Activated CD4-positive, alpha-beta memory T cell treated with anti-CD3 and anti-CD28 coated beads for 36 hours (primary cell): ENCODE measurements at regions not wholly inside any gene's neighbourhood (a gene's known extent, or its start where the extent isn't known, plus 50 kb on each side); places are given as distances from the start of the nearest gene placed in this dataset.

ENCODE experiments used
- CTCF ChIA-PET: fragments of 350-600 bp; sonication (Branson Sonifier 250); formaldehyde crosslinking; loops from one replicate; lab custom pipeline; 2021; ENCODE audit warnings: antibody characterized with exemption, inconsistent platforms; lab: Charles Lee
- POLR2A ChIA-PET: fragments of 350-600 bp; sonication (Branson Sonifier 250); formaldehyde crosslinking; loops from one replicate; lab custom pipeline; 2021; ENCODE audit warnings: antibody characterized with exemption; lab: Charles Lee
- DNase-seq: peaks from one replicate; pipeline ENCODE4 v3.0.0-alpha.2; 2020
- H3K27ac Mint-ChIP-seq: one replicate; pipeline ENCODE4 v1.8.0; 2021; ENCODE audit warnings: mixed read lengths
- H3K27me3 Mint-ChIP-seq: one replicate; pipeline ENCODE4 v1.8.0; 2021; ENCODE audit warnings: mixed read lengths
- H3K36me3 Mint-ChIP-seq: one replicate; pipeline ENCODE4 v1.8.0; 2021; ENCODE audit warnings: mixed read lengths
- H3K4me1 Mint-ChIP-seq: one replicate; pipeline ENCODE4 v1.8.0; 2021; ENCODE audit warnings: low read depth, mixed read lengths
- H3K4me3 Mint-ChIP-seq: one replicate; pipeline ENCODE4 v1.8.0; 2021; ENCODE audit warnings: mild to moderate bottlenecking, mixed read lengths
- H3K9me3 Mint-ChIP-seq: one replicate; pipeline ENCODE4 v1.8.0; 2021; ENCODE audit warnings: mixed read lengths
- intact Hi-C: fragments of 100-400 bp; cut with micrococcal nuclease; formaldehyde crosslinking; loops from one replicate; pipeline ENCODE4 v1.15.1; 2023

DNA sequence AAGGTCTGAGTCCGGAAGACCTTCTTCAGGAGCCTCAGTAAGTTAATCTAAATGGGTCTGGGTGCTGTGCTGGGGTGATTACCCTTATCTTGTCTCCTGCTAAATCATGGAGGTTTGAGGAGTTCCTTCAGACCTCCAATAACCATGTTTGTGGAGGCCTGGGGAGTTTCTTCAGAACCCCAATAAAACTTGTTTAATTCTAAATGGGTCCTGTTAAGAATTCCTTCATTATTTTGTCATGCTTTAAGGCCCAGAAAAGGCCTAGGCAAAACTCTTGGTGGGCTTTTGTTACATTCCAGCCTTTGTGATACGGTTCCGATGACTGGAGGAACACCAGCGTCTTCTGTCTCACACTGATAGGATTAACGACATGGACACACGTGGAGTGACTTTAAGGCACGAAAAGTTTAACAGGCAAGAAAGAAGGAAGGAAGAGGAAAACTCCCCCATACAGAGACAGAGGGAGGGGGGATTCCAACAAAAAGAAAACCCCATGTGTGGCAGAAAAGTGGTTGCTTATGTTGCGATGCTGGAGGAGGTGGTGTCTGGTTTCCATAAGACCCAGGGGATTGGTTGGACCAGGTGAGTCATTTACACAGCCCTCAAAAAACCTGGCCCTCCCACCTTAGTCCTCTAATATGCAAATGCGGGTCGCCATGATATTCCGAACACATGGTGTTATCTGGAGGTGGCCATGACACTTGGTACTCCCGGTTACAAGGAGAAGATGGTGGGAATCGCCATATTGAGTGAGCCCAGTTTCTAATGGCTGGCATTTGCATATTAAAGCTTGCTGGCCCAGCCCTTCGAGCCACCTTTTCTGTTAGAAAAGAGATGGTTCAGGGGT, 72.6 kb upstream of the MFGE8 start:
- no peak for DNase-seq
- H3K27ac Mint-ChIP-seq = no peak overlapping the region
- CTCF ChIA-PET = interaction anchor here (1.0 kb wide), 1 partner anchor 81 kb away, joined by 5 read pairs; no protein-coding TSS in a partner anchor
- no peaks in the 10 kb centered on the region for H3K36me3 Mint-ChIP-seq
- no peak overlapping the region for H3K4me3 Mint-ChIP-seq
- no peaks in the 10 kb centered on the region for H3K4me1 Mint-ChIP-seq
- H3K9me3 Mint-ChIP-seq = no peaks in the 10 kb centered on the region
- no peaks in the 10 kb centered on the region for H3K27me3 Mint-ChIP-seq
- POLR2A ChIA-PET = no interaction called here
- intact Hi-C loops = no loop called here

DNA sequence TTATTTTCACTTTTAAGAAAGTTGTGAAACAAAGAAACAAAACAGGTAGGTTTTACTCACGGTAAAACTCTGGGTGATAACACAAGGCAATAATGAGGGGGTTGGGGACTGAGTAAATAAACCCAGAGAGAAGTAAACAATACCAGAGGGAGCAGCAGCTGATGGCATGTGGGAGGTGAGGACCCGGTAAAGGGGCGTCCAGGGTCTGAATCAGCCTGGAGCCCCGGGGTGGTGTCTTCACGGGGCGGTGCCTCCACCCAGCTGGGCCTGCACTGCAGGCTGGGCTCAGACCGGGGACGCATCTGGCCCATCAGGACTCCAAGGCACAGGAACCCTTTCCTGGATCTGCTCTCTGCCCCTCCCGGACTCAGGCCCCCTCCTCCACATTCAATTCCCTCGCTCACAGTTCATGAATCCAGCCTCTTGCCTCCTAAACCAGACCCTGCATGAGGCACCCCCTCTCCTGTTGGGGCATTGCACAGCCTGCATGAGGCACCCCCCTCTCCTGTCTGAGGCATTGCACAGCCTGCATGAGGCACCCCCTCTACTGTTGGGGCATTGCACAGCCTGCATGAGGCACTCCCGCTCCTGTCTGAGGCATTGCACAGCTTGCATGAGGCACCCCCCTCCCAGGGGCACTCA, 73.9 kb upstream of the MFGE8 start:
- no peak overlapping the region for H3K27ac Mint-ChIP-seq
- DNase-seq = no peak
- no peaks in the 10 kb centered on the region for H3K36me3 Mint-ChIP-seq
- H3K4me1 Mint-ChIP-seq = no peaks in the 10 kb centered on the region
- peaks cover 2% of the 10 kb centered on the region for H3K27me3 Mint-ChIP-seq
- H3K4me3 Mint-ChIP-seq = no peak overlapping the region
- intact Hi-C loops = no loop called here
- POLR2A ChIA-PET = no interaction called here
- CTCF ChIA-PET = interaction anchor here (1.0 kb wide), 1 partner anchor 82 kb away, joined by 5 read pairs; no protein-coding TSS in a partner anchor
- no peaks in the 10 kb centered on the region for H3K9me3 Mint-ChIP-seq

DNA sequence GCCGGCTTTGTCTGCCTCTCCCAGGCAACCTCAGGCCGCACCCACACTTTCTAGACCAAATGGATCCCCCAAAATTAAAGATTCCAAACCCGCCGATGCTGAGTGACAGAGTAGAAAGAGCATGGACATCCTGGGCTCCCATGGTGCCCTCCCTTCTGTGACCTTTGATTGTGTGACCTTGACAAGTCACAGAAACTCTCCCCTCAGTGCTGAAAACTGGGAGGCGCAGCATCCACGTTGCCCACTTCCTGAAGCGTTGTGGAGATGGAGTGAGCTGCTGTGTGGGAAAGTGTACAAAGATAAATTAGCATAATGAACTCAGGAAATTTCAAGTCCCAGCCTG, 74.4 kb upstream of the MFGE8 start:
- DNase-seq = no peak
- no peak overlapping the region for H3K27ac Mint-ChIP-seq
- ChIA-PET CTCF (no interaction called here), POLR2A (no interaction called here)
- peaks cover 3% of the 10 kb centered on the region for H3K27me3 Mint-ChIP-seq
- H3K36me3 Mint-ChIP-seq = no peaks in the 10 kb centered on the region
- no peak overlapping the region for H3K4me3 Mint-ChIP-seq
- intact Hi-C loops = no loop called here
- H3K4me1 Mint-ChIP-seq = no peaks in the 10 kb centered on the region
- no peaks in the 10 kb centered on the region for H3K9me3 Mint-ChIP-seq

DNA sequence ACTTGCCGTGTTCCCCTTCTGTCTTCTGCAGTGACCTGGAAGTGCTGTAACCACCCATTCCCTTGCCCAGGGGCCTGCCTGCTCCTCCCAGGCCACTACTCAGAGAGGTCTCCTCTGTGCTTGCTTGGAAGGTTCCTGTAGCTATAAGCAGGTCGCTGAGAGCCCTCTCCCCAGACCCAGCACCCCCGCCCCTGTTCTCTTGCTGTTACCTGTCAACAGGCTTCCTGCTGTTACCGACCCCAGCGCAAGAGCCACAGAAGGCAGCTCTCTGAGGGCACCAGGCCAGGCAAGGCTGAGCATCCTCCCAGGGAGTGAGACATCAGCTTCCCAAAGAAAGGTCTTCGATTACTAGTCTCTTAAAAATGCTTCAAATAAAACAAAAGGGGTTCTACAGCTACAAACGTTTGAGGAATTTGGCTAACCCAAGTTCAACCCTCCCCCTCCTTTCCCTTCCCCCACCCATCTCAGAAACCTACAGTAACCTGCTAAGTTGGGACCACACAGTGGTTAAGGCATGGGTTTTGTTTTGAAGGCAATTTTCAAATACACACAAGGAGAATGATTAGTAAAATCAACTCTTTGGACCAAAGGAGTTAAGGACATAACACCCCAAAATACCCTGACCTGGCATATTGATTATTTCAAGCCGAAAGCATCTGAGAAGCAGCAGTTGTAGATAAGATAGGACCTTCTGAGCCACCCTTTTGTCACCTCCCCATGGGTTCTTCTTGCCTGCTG, 74.9 kb upstream of the MFGE8 start:
- Mint-ChIP-seq H3K27ac (no peak overlapping the region), H3K27me3 (peaks cover 3% of the 10 kb centered on the region), H3K4me1 (no peaks in the 10 kb centered on the region), H3K9me3 (no peaks in the 10 kb centered on the region), H3K4me3 (no peak overlapping the region), H3K36me3 (no peaks in the 10 kb centered on the region)
- no peak for DNase-seq
- CTCF ChIA-PET = no interaction called here
- intact Hi-C loops = no loop called here
- POLR2A ChIA-PET = no interaction called here

DNA sequence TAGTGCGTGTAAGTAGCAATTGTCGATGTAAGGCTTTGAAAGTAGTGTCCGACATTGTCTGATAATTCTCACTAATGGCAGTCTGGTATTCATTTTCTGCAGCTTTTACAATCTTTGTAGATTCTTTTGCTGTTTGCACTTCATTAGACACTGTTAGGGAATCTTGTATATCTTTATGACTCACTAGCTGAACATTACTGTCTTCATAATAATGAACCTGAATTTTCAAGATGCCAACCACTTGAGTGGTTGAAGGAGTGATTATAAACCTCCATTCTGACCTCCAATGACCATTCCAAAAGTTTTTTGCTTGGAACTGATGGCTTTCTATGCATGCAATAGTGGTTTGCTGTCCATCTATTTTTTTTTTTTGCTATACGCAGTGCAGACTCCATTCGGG, 76.4 kb upstream of the MFGE8 start:
- peaks cover 3% of the 10 kb centered on the region for H3K27me3 Mint-ChIP-seq
- ChIA-PET CTCF (interaction anchor here (0.6 to 1.3 kb wide), 2 partner anchors 11 to 85 kb away, joined by 3 read pairs; no protein-coding TSS in a partner anchor), POLR2A (no interaction called here)

DNA sequence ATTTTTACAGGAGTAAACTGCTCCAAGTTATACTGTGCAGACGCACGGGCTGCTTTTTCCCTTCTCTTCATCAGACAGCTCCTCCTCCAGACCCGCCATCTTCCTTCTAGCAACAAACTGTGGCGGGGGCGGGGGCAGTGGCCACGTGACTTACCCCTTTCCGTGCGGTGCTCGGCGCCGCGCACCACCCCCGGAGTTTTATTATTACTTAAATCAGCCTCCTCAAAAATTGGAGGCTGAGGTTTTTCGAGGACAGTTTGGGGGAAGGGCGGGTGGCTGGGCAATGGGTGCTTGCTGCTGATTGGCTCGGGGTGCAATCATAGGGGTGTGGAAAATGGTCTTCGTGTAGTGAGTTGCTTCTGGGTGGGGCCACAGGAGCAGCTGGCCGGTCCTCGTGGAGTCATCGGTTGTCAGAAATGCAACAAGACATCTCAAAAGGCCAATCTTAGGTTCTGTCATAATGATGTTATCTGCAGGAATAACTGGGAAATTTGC, 77.1 kb upstream of the MFGE8 start:
- peaks cover 3% of the 10 kb centered on the region for H3K27me3 Mint-ChIP-seq
- H3K4me3 Mint-ChIP-seq = no peak overlapping the region
- POLR2A ChIA-PET = no interaction called here
- H3K9me3 Mint-ChIP-seq = no peaks in the 10 kb centered on the region
- CTCF ChIA-PET = interaction anchor here (0.6 to 1.1 kb wide), 4 partner anchors 24 to 214 kb away, joined by 3 to 4 read pairs (median 3); no protein-coding TSS in a partner anchor
- H3K4me1 Mint-ChIP-seq = no peaks in the 10 kb centered on the region
- intact Hi-C loops = no loop called here
- no peaks in the 10 kb centered on the region for H3K36me3 Mint-ChIP-seq
- no peak for DNase-seq
- no peak overlapping the region for H3K27ac Mint-ChIP-seq

More for the DNA sequence above, 76.4 kb upstream of the MFGE8 start:
- H3K4me3 Mint-ChIP-seq = no peak overlapping the region
- H3K27ac Mint-ChIP-seq = no peak overlapping the region
- H3K9me3 Mint-ChIP-seq = no peaks in the 10 kb centered on the region
- no peaks in the 10 kb centered on the region for H3K36me3 Mint-ChIP-seq
- no peak for DNase-seq
- no peaks in the 10 kb centered on the region for H3K4me1 Mint-ChIP-seq
- intact Hi-C loops = no loop called here

DNA sequence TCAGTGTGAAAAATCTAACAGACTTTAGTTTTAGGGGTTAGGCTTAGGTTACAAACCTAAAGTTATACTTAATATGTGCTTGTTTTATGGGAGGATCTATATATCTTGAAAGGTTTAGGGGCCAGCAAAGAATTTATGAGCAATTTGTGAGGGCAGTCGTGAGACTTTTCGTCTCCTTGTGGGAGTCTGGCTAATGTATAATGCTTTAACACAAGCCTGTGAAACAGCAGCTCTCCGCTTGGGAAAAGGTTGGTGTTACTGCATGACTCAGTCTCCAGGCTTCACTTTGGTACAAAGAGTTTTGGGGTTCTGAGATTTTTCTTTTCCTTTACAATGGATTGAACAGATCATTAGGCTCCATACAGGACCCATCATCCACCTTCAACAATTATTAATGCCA, 79.0 kb upstream of the MFGE8 start:
- Mint-ChIP-seq H3K27me3 (peaks cover 3% of the 10 kb centered on the region), H3K27ac (no peak overlapping the region), H3K4me3 (no peak overlapping the region), H3K36me3 (no peaks in the 10 kb centered on the region), H3K4me1 (no peaks in the 10 kb centered on the region), H3K9me3 (no peaks in the 10 kb centered on the region)
- POLR2A ChIA-PET = no interaction called here
- CTCF ChIA-PET = interaction anchor here (1.7 kb wide), 1 partner anchor 87 kb away, joined by 4 read pairs; no protein-coding TSS in a partner anchor
- intact Hi-C loops = no loop called here
- DNase-seq = no peak

DNA sequence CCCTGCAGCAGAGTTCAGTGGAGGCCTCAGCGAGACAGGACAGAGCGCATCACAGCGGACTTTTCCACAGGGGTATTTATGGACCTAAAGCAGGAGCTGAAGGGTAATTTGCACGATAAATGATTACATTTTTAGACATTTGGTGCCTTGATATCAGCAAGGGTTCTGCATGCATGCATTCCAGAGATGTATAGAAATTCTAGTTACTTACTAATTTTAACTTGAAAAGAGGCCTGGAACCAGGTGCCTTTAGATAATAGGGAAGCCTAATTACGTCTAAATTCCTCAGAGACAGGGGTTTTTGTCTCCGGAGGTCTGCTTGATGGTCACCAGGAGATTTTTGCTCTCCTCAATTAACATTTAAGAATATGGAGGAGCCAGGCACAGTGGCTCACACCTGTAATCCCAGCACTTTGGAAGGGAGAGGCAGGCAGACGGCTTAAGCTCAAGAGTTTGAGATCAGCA, 79.8 kb upstream of the MFGE8 start:
- no peak overlapping the region for H3K4me3 Mint-ChIP-seq
- no peak overlapping the region for H3K27ac Mint-ChIP-seq
- intact Hi-C loops = no loop called here
- ChIA-PET CTCF (interaction anchor here (1.7 kb wide), 1 partner anchor 88 kb away, joined by 4 read pairs; no protein-coding TSS in a partner anchor), POLR2A (no interaction called here)
- H3K36me3 Mint-ChIP-seq = no peaks in the 10 kb centered on the region
- peaks cover 3% of the 10 kb centered on the region for H3K27me3 Mint-ChIP-seq
- no peaks in the 10 kb centered on the region for H3K4me1 Mint-ChIP-seq
- DNase-seq = no peak
- H3K9me3 Mint-ChIP-seq = no peaks in the 10 kb centered on the region

DNA sequence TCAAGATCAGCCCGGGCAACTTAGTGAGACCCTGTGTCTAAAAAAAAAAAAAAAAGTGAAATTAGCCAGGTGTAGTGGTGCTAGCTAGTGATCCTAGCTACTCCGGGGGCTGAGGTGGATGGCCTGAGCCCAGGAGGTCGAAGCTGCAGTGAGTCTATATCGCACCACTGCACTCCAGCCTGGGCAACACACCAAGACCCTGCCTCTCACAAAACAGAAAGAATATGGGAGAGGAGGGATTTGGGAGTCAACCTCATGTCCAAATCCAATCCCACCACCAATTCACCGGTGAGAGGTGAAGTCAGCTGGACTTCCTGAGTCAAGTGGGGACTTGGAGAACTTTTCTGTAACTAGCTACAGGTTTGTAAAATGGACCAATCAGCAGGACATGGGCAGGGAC, 80.5 kb upstream of the MFGE8 start:
- no peak for DNase-seq
- intact Hi-C loops = no loop called here
- H3K4me1 Mint-ChIP-seq = no peaks in the 10 kb centered on the region
- CTCF ChIA-PET = interaction anchor here (1.7 kb wide), 1 partner anchor 89 kb away, joined by 4 read pairs; no protein-coding TSS in a partner anchor
- H3K27ac Mint-ChIP-seq = no peak overlapping the region
- no peaks in the 10 kb centered on the region for H3K9me3 Mint-ChIP-seq
- H3K4me3 Mint-ChIP-seq = no peak overlapping the region
- POLR2A ChIA-PET = no interaction called here
- H3K36me3 Mint-ChIP-seq = no peaks in the 10 kb centered on the region
- peaks cover 3% of the 10 kb centered on the region for H3K27me3 Mint-ChIP-seq

DNA sequence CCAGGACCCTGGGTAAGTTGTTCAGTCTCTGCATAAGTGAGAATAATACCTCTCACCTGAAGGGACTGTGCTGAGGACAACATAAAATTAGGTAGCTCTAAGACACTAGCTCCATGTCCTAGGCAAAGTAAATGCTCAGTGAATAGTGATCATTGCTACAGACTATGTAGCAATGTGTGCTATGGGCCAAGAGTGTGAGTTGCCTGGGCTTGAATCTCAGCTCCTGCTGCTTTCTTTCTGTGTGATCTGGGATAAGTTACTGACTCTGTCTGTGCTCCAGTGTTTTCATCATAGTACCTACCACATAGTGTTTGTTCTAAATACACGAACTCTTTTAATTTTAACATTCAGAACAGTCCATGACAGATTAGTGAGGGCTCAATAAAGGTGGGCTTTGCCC, 81.1 kb upstream of the MFGE8 start:
- H3K4me3 Mint-ChIP-seq = no peak overlapping the region
- intact Hi-C loops = no loop called here
- H3K9me3 Mint-ChIP-seq = no peaks in the 10 kb centered on the region
- ChIA-PET CTCF (interaction anchor here (0.5 kb wide), 1 partner anchor 71 kb away, joined by 3 read pairs; no protein-coding TSS in a partner anchor), POLR2A (no interaction called here)
- H3K27me3 Mint-ChIP-seq = peaks cover 3% of the 10 kb centered on the region
- H3K36me3 Mint-ChIP-seq = no peaks in the 10 kb centered on the region
- no peaks in the 10 kb centered on the region for H3K4me1 Mint-ChIP-seq
- H3K27ac Mint-ChIP-seq = no peak overlapping the region
- no peak for DNase-seq

DNA sequence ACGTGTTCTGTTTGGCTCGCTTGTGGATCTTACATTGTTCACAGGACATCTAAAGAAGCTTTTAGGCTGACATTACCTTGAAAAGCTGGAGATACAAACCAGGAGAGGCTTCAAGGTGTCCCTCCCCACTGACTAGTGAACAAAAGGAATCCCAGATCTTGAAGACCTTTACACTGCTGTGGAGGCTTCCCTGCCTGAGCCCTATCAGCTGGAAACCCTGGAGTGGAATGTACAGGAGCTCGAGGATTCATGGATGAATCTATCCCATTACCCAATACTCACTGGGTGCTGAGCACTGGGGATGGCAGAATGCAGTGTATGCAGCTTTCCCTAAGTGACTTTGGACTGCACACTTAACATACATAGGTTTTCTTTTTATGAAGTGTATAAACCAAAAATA, 82.3 kb upstream of the MFGE8 start:
- CTCF ChIA-PET = interaction anchor here (0.8 kb wide), 1 partner anchor 117 kb away, joined by 3 read pairs; no protein-coding TSS in a partner anchor
- POLR2A ChIA-PET = no interaction called here
- H3K27ac Mint-ChIP-seq = no peak overlapping the region
- intact Hi-C loops = no loop called here
- H3K4me1 Mint-ChIP-seq = no peaks in the 10 kb centered on the region
- no peaks in the 10 kb centered on the region for H3K36me3 Mint-ChIP-seq
- peaks cover 3% of the 10 kb centered on the region for H3K27me3 Mint-ChIP-seq
- no peak overlapping the region for H3K4me3 Mint-ChIP-seq
- H3K9me3 Mint-ChIP-seq = no peaks in the 10 kb centered on the region
- DNase-seq = no peak

DNA sequence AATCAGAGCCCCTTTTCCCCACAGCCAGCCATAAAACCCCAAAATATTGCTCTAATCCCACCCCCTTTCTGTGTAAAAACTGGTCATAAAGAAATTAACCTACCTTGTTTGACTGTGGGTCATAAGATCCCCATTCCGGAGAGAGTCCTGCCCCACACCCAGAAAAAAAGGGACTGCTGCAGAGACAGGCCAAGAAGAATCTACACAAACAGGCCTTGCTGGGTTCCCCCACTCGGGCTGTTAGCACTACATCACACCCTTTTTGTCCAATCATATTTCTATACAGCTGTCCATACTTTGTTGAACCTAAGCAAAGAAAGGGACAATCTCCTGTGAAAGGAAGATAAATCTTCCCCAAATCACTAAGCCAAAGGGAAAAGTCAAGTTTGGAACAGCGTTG, 84.4 kb upstream of the MFGE8 start:
- intact Hi-C loops = no loop called here
- Mint-ChIP-seq H3K4me1 (no peaks in the 10 kb centered on the region), H3K36me3 (no peaks in the 10 kb centered on the region), H3K4me3 (no peak overlapping the region), H3K9me3 (no peaks in the 10 kb centered on the region), H3K27ac (no peak overlapping the region), H3K27me3 (no peaks in the 10 kb centered on the region)
- CTCF ChIA-PET = interaction anchor here (1.0 kb wide), 1 partner anchor 93 kb away, joined by 4 read pairs; no protein-coding TSS in a partner anchor
- DNase-seq = no peak
- POLR2A ChIA-PET = no interaction called here
